ENCODE measurements at regions not wholly inside any gene's neighbourhood (a gene's known extent, or its start where the extent isn't known, plus 50 kb on each side); places are given as distances from the start of the nearest gene placed in this dataset.

- TF ChIP-seq POLR2A (IDR thresholded peaks at IDR 0.05; ENCODE audit: borderline replicate concordance, extremely low read depth, insufficient read depth, insufficient read length), result no peak
- no peak for TF ChIP-seq CTCF (IDR thresholded peaks at IDR 0.05 in 2 of 3, conservative IDR thresholded peaks at IDR 0.05 in 1 of 3; ENCODE audit: borderline replicate concordance in 1 of 3, insufficient read depth in 1 of 3, low read depth in 2 of 3, low read length in 2 of 3)
- TF ChIP-seq RAD21 (IDR thresholded peaks at IDR 0.05; ENCODE audit: low read depth), result no peak
- no peak for TF ChIP-seq EZH2 (IDR thresholded peaks at IDR 0.05)
- no peak for TF ChIP-seq FOSL1 (IDR thresholded peaks at IDR 0.05; ENCODE audit: low read depth)
Measured at GRCh38 chr18:65943268-65943667, 192.5 kb downstream of the CDH7 start.

All from HCT116 (cell line).